OCI-LY3 (cell line): ENCODE measurements at regions not wholly inside any gene's neighbourhood (a gene's known extent, or its start where the extent isn't known, plus 50 kb on each side); places are given as distances from the start of the nearest gene placed in this dataset.

ENCODE experiments used
- H2AFZ ChIP-seq: fragments of 200-600, 300-600 bp; shearing (Covaris generic); 2 replicates; pipeline ENCODE4 v1.6.0; 2014; ENCODE audit warnings: antibody characterized with exemption, low read depth, low read length
- H3K27ac ChIP-seq: fragments of 200-600, 300-600 bp; sonication (generic); 2 replicates; pipeline ENCODE4 v1.5.1; 2014; ENCODE audit warnings: mild to moderate bottlenecking, low read length, moderate library complexity, mixed read lengths
- H3K27me3 ChIP-seq: fragments of 200-600, 300-600 bp; sonication (generic); 2 replicates; pipeline ENCODE4 v1.6.1; 2014; ENCODE audit warnings: low read depth, low read length, mixed read lengths
- H3K36me3 ChIP-seq: fragments of 200-600, 300-600 bp; sonication (generic); replicated peaks from 2 replicates; pipeline ENCODE3; 2014; ENCODE audit warnings: low read depth, low read length, mixed read lengths
- H3K4me1 ChIP-seq: fragments of 300-600, 200-600 bp; sonication (generic); 2 replicates; pipeline ENCODE4 v1.6.1; 2014; ENCODE audit warnings: low read length, mixed read lengths
- H3K4me2 ChIP-seq: fragments of 200-600, 300-600 bp; sonication (generic); 2 replicates; pipeline ENCODE4 v1.6.1; 2014; ENCODE audit warnings: low read length, mixed read lengths
- H3K4me3 ChIP-seq: fragments of 300-600, 200-600 bp; sonication (generic); 2 replicates; pipeline ENCODE4 v1.5.1; 2014; ENCODE audit warnings: antibody characterized with exemption, mild to moderate bottlenecking, low read length, moderate library complexity
- H3K79me2 ChIP-seq: fragments of 300-600, 200-600 bp; shearing (Covaris generic); 2 replicates; pipeline ENCODE4 v1.6.1; 2014; ENCODE audit warnings: mild to moderate bottlenecking, low read length, mixed read lengths
- H3K9ac ChIP-seq: fragments of 300-600, 200-600 bp; shearing (Covaris generic); 2 replicates; pipeline ENCODE4 v1.6.0; 2014; ENCODE audit warnings: mild to moderate bottlenecking, low read length, moderate library complexity
- H3K9me3 ChIP-seq: fragments of 200-600, 300-600 bp; shearing (Covaris generic); 2 replicates; pipeline ENCODE4 v1.6.1; 2014; ENCODE audit warnings: low read length, mixed read lengths; ENCODE audit not compliant: insufficient read depth
- H4K20me1 ChIP-seq: fragments of 200-600, 300-600 bp; sonication (generic); 2 replicates; pipeline ENCODE4 v1.6.1; 2016; ENCODE audit warnings: low read length, mixed read lengths; ENCODE audit not compliant: insufficient read depth
- CTCF ChIP-seq: fragments of 200-600, 300-600 bp; sonication (generic); IDR thresholded peaks from 2 replicates; pipeline ENCODE4 v1.5.1; 2014; ENCODE audit warnings: antibody characterized with exemption, low read length, low read depth
- EZH2phosphoT487 ChIP-seq: fragments of 200-600 bp; shearing (Covaris generic); IDR thresholded peaks from 2 replicates; pipeline ENCODE4 v1.6.1; 2018; ENCODE audit warnings: antibody characterized with exemption, mixed run types, low read depth

- H3K79me2 ChIP-seq = no peaks in the 10 kb centered on the region
- H3K9me3 ChIP-seq = no peaks in the 10 kb centered on the region
- no peak overlapping the region for H2AFZ ChIP-seq
- no peak overlapping the region for H3K27ac ChIP-seq
- H3K4me2 ChIP-seq = no peak overlapping the region
- TF ChIP-seq EZH2phosphoT487 (no peak), CTCF (peak; percentile 78)
- H3K36me3 ChIP-seq = no peaks in the 10 kb centered on the region
- no peaks in the 10 kb centered on the region for H3K4me1 ChIP-seq
- no peaks in the 10 kb centered on the region for H3K27me3 ChIP-seq
- no peak overlapping the region for H3K4me3 ChIP-seq
- no peak overlapping the region for H3K9ac ChIP-seq
- H4K20me1 ChIP-seq = no peaks in the 10 kb centered on the region
Observed at GRCh38 chr17:70636517-70637133, 467.3 kb downstream of the KCNJ2 start.

- TF ChIP-seq CTCF (no peak), EZH2phosphoT487 (no peak)
- H3K79me2 ChIP-seq = no peaks in the 10 kb centered on the region
- no peak overlapping the region for H3K4me3 ChIP-seq
- H3K36me3 ChIP-seq = no peaks in the 10 kb centered on the region
- no peak overlapping the region for H3K27ac ChIP-seq
- no peak overlapping the region for H3K4me2 ChIP-seq
- H2AFZ ChIP-seq = no peak overlapping the region
- H3K4me1 ChIP-seq = no peaks in the 10 kb centered on the region
- H3K9me3 ChIP-seq = no peaks in the 10 kb centered on the region
- no peaks in the 10 kb centered on the region for H3K27me3 ChIP-seq
- H3K9ac ChIP-seq = no peak overlapping the region
- H4K20me1 ChIP-seq = no peaks in the 10 kb centered on the region
Observed at GRCh38 chr17:70642059-70642458, 472.7 kb downstream of the KCNJ2 start.

- Histone ChIP-seq H3K9ac (no peak overlapping the region), H3K36me3 (no peaks in the 10 kb centered on the region), H3K27me3 (no peaks in the 10 kb centered on the region), H3K79me2 (no peaks in the 10 kb centered on the region), H3K4me3 (no peak overlapping the region), H3K4me2 (no peak overlapping the region), H3K4me1 (no peaks in the 10 kb centered on the region), H3K27ac (no peak overlapping the region), H4K20me1 (no peaks in the 10 kb centered on the region), H2AFZ (no peak overlapping the region), H3K9me3 (no peaks in the 10 kb centered on the region)
- no peak for TF ChIP-seq CTCF
- no peak for TF ChIP-seq EZH2phosphoT487
Observed at GRCh38 chr17:70644096-70644495, 474.8 kb downstream of the KCNJ2 start.

- Histone ChIP-seq H2AFZ (no peak overlapping the region), H3K4me1 (no peaks in the 10 kb centered on the region), H3K9me3 (no peaks in the 10 kb centered on the region), H3K4me2 (no peak overlapping the region), H3K27me3 (no peaks in the 10 kb centered on the region), H3K27ac (no peak overlapping the region), H4K20me1 (no peaks in the 10 kb centered on the region), H3K9ac (no peak overlapping the region), H3K79me2 (no peaks in the 10 kb centered on the region), H3K36me3 (no peaks in the 10 kb centered on the region), H3K4me3 (no peak overlapping the region)
- no peak for TF ChIP-seq EZH2phosphoT487
- no peak for TF ChIP-seq CTCF
Observed at GRCh38 chr17:70646673-70647072, 477.3 kb downstream of the KCNJ2 start.
